ENCODE measurements at regions not wholly inside any gene's neighbourhood (a gene's known extent, or its start where the extent isn't known, plus 50 kb on each side); places are given as distances from the start of the nearest gene placed in this dataset.
"Not testable (repeated sequence)": the region's sequence is repeated elsewhere in the genome, so short reads cannot be mapped to it uniquely, and the experiment has no call there.

GRCh38 chr3:106341087-106341486 is 472.3 kb upstream of the CBLB start:
- no peak for DNase-seq (ENCODE audit: low read depth in 2 of 2)

- DNase-seq (ENCODE audit: low read depth in 2 of 2): no peak
Observed at GRCh38 chr3:106341586-106342162, 472.9 kb upstream of the CBLB start.

- no peak for DNase-seq (ENCODE audit: low read depth in 2 of 2)
Observed at GRCh38 chr3:106342386-106342785, 473.6 kb upstream of the CBLB start.

- DNase-seq (ENCODE audit: low read depth in 2 of 2): no peak
Observed at GRCh38 chr3:106343811-106344210, 475.0 kb upstream of the CBLB start.

- DNase-seq (ENCODE audit: low read depth in 2 of 2): peak in 1 of 2 donors; percentile 16
Observed at GRCh38 chr3:106345353-106346027, 476.7 kb upstream of the CBLB start.

GRCh38 chr3:106347350-106347749 is 478.5 kb upstream of the CBLB start:
- DNase-seq (ENCODE audit: low read depth in 2 of 2): no peak

- no peak for DNase-seq (ENCODE audit: low read depth in 2 of 2)
Observed at GRCh38 chr3:106348139-106348690, 479.4 kb upstream of the CBLB start.

- DNase-seq (ENCODE audit: low read depth in 2 of 2): no peak
Observed at GRCh38 chr3:106349191-106349881, 480.5 kb upstream of the CBLB start.

- no peak for DNase-seq (ENCODE audit: low read depth in 2 of 2)
Observed at GRCh38 chr3:106355873-106356272, 487.1 kb upstream of the CBLB start.

- no peak for DNase-seq (ENCODE audit: low read depth in 2 of 2)
Observed at GRCh38 chr3:106359692-106360091, 490.9 kb upstream of the CBLB start.

- not testable (repeated sequence) for DNase-seq (ENCODE audit: low read depth in 2 of 2)
Observed at GRCh38 chr3:106360901-106361300, 492.1 kb upstream of the CBLB start.

- DNase-seq (ENCODE audit: low read depth in 2 of 2): no peak
Observed at GRCh38 chr3:106364477-106364876, 495.7 kb upstream of the CBLB start.

- no peak for DNase-seq (ENCODE audit: low read depth in 2 of 2)
Observed at GRCh38 chr3:106365061-106365691, 496.4 kb upstream of the CBLB start.

GRCh38 chr3:106366352-106366751 is 497.5 kb upstream of the CBLB start:
- DNase-seq (ENCODE audit: low read depth in 2 of 2): no peak

GRCh38 chr3:106367496-106367895 is 498.7 kb upstream of the CBLB start:
- no peak for DNase-seq (ENCODE audit: low read depth in 2 of 2)

- no peak for DNase-seq (ENCODE audit: low read depth in 2 of 2)
Observed at GRCh38 chr3:106371221-106371970, 502.6 kb upstream of the CBLB start.

GRCh38 chr3:106371971-106372805 is 503.4 kb upstream of the CBLB start:
- DNase-seq (ENCODE audit: low read depth in 2 of 2): no peak

- DNase-seq (ENCODE audit: low read depth in 2 of 2): no peak
Observed at GRCh38 chr3:106372806-106373190, 504.0 kb upstream of the CBLB start.

- DNase-seq (ENCODE audit: low read depth in 2 of 2): no peak
Observed at GRCh38 chr3:106376016-106376570, 507.3 kb upstream of the CBLB start.

- DNase-seq (ENCODE audit: low read depth in 2 of 2): no peak
Observed at GRCh38 chr3:106379251-106379750, 510.5 kb upstream of the CBLB start.
